ENCODE measurements at regions not wholly inside any gene's neighbourhood (a gene's known extent, or its start where the extent isn't known, plus 50 kb on each side); places are given as distances from the start of the nearest gene placed in this dataset.

DNA sequence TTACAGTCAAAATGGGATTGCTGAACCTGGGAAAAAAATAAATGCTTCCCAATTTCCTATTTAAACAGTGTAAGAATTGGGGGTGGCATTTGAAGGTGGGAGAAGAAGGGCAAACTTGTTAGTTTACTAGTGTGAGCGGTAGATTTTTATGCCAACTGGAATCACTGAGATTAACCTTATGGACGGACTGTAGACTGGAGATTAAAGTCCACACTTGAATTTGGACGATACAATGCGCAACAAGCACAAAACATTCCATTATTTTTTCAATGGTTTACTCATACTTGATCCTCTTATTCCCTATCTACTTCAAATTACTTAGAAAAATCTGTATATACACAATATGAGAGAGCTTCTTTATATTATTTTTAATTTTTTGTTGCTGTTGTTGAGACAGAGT lies 269.6 kb upstream of the KLF14 start:
- DNase-seq, result no peak

DNA sequence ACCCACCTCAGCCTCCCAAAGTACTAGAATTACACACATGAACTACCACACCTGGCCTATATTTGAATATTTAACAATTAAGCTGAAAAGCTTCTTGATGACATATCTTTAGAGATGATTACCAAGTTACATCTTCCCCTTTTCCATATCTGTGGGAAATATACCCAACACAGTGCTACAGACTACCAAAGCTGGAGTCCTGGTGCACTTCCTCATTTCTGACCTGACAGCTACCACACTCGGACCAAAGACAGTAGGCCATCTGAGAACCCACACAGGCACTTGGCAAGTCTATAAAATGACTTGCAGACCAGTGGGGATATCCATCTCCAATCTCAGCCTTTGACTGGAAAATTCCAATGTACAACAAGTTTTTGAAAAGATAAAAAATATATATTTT lies 270.4 kb upstream of the KLF14 start:
- no peak for DNase-seq

DNA sequence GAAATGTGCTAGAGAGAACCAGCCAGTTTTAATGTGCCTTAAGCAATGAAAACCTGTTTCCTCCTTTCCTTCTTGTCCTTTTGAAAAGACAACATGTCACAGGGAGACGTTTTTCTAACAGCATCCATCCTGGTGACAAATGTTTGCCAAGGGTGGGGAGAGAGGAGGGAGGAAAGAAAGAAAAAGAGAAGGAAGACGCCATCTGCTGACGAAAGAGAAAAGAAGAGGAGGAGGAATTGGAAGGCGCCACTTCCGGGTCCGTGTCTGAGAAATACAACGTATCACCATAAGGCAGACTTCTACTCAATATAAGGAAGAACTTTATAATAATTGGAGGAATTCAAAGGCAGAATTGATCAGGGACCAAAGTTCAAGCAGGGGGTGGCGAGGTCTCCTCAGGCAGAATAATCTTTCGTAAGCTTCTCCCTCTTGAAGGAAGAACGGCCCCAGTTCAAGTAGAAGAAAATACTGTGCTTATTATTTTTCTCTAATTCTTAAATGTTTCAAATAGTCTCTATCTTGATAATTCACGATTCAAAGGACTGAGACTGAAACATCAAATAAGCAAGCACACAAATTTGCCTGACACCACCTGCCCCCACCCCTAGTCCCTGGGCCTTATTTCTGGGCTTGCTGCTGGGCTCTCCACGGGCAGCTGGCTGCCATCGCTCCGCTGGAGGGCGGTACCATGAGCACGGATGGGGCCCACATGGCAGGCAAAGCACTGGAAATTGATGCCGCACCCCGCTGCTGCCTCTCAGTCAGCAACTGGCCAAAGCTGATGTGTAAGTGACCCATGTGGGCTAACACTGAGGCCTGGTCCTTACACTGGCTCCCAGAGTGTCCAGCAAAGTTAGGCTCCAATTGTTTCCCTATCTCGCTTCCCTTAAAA lies 273.7 kb upstream of the KLF14 start:
- DNase-seq, result peak; percentile 30

DNA sequence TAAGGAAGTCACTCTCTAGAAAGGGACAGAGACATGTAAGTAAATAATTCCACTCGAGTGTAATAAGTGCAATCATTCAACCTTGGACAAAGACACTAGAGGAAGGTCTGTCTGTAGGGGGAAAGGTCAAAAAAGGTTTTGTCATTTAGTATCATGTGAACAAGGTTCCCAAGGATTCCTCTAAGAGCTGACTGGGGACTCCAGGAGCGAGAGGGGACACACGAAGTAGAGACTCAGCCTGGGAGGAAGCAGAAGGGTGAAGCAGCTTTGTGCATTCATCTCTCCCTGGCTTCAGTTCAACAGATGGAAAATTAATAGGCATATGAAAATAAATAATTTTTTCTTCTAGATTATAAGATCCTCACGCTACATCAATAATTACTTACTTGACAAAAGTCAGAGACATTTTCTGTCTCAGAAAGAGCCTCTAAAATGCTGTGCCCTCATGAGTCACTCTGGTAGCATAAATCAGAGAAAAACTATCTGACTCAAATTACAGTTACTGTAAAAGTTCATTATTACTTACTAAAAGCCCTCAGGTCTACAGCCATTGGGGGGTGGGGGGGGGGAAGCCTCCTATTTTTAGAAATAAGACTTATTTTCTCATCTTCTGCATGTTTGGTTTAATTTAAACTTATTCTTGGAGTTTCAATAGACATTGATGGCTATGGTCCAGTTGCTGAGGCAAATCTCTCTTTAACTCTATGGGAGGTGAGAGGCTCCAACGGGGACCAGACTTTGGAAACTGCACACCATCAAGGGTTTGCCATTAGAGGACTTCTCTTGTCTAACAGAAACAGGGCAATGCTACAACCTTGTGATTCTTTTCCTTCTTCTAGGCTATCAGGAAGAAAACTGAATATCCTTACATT lies 275.1 kb upstream of the KLF14 start:
- no peak for DNase-seq

DNA sequence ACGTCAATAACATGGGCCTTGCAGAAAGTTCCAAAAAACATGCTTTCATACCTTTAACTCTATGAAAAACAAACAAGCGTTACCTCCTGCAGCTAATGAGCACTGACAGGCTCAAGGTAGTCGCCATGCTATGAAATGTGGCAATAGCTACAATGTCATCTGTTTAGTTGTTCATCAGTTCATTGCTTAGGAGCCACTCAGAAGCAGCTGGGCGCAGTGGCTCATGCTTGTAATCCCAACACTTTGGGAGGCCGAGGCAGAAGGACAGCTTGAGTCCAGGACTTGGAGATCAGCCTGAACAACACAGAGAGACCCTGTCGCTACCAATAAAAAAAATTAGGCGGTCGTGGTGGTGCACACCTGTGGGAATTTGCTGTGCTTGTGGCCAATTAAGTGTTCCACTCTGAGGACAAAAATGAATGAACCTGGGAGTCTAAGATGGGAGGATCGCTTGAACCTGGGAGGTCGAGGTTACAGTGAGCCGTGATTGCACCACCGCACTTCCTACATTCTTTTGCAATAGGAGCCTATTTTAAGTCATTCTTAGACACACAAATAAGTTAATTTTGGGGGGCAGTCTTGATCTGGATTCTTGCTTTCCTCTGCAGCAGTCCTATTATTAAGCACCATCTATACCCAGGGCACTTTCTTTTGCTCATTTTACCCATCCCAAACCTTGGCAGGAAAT lies 276.2 kb upstream of the KLF14 start:
- no peak for DNase-seq

DNA sequence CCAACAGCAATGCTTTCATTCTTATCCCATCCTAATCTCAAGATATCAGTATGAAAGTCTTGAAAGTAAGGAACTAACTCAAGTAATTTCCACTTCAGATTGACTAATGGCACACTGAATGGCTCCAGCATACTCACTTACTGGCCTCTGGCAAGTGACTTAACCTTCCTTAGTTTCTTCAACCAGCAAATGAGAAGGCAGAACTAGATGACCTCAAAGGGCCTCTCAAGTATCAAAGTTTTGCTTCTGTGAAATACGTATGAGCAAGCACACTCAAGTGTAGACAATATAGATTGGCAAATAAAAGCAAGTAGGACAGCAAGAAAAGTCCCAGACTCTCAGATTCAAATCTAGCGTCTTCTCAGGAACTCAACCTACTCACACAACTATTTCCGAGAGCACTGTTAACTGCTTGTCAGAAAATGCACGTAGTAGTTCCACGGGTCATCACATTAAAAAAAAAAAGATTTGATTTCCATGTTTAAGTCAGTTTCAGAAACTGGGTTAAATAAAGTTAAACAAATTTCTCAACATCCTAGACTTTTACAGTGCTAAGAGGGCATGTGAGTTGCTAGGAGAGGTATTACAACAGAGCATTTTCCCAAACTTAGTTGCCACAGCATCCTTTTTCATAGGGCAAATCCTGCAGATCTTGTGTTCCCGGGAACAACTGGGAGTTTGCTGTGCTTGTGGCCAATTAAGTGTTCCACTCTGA lies 276.9 kb upstream of the KLF14 start:
- DNase-seq, result no peak

DNA sequence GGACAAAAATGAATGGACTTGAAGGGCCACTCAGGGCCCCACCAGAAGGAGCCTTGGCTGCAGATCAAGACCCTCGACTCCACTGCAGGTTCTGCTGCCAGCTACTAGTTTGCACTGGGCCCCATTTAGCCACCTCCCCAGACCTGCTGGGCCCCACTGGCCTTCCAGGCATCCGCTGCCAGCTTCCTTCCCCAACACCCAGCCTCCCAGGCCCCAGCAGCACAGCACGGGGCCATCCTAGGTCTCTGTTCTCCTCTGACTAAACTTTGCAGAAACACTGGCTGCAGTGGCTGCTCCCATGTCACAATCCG lies 277.4 kb upstream of the KLF14 start:
- DNase-seq, result no peak

DNA sequence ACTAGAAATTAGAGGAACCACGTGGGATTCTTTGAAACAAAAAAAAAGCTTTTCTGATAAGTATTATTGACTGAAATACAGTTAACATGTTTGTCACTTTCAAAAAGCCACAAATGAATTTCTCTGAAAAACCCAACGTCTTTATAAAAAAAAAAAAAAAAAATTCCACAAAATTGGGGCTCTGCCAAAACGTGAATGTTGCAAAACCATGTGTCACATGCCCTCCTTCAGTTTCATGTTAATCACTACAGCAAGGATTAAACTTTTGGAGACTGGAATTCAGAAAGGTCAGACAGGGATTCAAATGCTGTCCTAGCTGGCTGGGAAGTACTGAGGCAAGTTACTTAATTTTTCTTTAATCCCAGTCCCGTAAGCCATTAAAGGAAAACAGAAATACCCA lies 278.0 kb upstream of the KLF14 start:
- DNase-seq, result no peak

DNA sequence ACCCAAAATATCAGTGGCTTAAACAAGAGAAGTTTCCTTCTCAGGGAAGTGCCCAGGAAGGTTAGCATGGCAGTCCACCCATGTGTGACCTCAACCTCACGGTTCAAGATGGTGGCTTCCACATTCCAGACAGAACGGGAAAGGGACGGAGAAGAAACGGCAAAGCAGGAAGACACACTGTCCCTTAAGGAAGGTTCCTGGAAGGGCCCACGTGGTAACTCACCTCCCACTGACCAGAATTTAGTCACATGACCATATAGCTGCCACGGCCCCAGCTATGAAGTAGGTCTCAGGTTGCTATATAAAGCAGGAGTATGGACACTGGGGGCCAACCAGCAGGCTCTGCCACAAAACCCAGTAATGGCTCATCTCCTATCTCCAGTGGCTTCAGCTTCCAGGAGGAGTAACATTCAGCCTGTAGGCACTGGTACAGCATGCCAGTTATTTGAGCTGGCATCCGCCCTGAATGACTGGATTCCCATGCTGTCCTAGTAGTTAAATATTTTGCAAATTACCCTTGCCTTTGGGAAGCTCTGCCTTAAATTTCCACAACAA lies 278.5 kb upstream of the KLF14 start:
- no peak for DNase-seq

DNA sequence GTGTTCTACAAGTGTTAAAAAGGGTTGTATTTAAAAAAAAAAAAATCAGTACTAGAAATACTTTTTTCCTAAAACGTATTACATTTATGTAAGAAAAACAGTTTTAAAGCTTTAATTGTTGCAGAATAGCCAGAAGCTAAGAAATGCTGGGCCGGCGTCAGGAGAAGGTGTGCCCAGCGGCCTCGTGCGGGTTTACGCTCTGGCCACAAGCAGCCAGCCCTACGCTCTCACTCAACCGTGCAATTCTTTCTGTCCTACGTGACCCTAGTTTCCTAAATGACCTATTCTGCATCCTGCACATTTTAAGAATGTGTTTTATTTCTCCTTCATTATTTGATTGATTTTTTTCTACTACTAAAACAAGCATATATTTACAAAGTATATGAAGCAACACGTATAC lies 279.7 kb upstream of the KLF14 start:
- DNase-seq, result no peak

DNA sequence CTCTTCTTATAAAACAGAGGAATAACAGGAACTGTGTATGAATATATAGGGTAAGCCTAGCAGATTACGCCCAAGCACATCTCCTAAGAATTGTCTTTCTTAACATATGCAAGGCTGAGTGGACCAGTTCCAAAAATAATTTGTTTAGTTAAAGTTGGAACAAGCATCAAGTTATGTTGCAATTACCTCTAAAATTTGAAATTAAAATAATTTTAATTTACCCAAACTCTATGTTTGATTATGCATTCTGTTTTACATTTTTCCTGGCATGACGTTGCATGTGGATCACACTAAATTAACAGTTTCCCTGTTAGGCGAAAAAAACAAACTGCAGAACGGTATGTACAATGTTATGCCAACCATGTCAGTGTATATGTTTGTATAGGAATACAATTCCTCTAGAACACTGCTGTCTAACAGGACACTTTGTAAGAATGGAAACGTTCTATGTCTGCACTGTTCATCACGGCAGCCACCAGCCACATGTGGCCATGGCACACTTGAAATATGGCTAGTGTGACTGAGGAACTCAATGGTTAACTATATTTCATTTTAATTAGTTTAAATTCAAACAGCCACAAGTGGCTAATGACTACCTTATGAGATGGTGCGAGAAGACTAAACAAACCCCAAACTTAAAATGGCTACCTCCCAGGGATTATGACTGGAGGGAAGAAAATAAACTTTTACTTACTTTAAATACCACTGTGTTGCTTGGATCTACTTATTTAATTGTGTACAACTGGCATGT lies 281.1 kb upstream of the KLF14 start:
- DNase-seq, result no peak

DNA sequence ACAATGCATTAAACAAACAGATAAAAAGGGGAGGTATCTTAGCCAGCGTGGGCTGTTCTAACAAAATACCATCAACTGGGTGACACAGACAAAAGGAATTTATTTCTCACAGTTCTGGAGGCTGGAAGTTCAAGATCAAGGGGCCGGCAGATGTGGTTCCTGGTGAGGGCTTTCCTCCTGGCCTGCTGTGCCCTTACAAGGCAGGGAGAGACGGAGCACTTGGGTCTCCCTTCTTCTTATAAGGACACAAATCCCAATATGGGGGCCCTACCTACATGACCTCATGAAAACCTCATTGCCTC lies 281.6 kb upstream of the KLF14 start:
- no peak for DNase-seq

DNA sequence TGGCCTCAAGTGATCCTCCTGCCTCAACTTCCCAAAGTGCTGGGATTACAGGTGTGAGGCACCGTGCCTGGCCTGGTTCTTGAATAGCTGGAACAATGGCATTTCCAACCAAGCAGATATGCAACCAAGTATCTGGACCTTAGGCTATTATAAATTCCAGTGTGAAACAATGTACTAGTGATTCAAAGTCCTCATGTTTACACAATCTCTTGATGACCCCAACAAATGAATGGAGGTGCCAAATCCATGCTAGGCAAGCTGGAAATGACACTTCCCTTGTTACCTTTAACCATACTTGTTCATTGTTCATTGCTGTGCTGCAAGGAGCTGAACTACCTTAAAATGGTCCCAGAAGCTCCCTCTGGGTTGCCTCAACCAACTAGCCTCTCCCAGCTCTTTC lies 282.2 kb upstream of the KLF14 start:
- DNase-seq, result no peak

DNA sequence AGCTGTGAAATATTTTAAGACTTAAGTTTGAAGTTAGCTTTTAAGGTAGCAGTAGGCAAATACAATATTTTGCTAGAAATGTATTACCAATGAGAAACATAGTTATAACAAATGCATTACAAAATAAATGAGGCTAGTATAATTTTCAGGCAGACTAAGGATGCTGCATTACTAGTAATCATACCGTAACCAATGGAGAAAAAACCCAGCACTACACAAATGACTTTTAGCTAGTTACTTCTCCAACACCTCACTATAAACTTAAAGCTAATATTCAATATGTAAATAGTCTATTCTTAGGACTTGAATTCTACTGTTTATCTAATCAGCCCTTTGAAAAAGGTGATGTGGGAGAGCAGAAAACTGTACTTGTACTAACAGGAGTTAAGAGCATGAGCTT lies 285.3 kb upstream of the KLF14 start:
- DNase-seq, result no peak

DNA sequence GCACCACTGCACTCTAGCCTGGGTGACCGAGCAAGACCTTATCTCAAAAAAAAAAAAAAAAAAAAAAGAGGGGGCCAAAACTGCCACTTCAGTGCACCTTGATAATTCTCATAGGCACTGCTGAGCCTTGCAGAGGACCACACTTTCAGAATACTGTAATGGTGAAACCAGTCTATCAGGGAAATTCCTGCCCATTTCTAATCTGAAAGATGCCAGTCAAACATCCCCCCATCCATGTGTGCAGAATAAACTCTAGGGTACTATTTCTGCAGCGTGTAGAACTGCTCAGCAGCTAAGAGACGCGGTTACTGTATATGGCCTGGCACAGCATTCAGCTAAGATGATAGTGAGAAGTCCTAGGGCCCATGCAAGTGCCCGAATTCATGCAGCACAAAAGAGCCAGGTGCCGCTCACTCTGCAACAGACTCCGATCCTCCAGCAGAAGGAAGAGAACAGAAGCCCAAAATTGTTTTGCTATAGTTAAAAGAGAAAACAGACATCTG lies 286.8 kb upstream of the KLF14 start:
- no peak for DNase-seq

DNA sequence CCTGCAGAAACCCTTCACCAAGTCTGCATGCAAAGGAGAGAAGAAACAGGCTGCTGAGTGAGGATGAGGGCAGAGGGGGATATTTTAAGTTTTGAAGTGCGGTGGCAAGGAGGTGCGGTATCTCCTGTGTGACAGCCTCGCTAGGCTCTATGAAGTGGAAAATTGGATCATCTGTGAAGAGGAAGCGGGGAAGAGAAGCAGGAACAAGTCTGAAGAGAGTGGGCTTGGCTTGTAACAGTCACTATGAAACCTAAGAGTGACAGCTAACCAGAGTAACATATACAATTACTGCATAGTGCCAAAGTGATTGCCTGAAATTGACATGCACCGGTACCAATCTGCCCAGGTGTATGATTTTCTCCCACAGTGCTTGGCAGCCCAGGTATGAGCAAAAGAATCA lies 287.5 kb upstream of the KLF14 start:
- DNase-seq, result no peak

DNA sequence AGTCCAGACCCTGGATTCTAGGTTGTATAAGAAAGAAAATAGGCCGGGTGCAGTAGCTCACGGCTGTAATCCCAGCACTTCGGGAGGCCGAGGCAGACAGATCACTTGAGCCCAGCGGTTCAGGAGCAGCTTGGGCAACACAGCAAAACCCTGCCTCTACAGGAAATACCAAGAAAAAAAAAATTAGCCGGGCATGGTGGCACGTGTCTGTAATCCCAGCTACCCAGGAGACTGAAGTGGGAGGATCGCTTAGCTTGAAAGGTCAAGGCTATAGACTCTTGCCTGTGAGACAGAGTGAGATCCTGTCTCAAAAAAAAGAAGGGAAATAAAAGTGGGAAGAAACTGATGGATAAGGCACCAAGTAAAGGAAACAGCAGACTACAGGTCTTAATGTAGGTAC lies 287.9 kb upstream of the KLF14 start:
- no peak for DNase-seq

DNA sequence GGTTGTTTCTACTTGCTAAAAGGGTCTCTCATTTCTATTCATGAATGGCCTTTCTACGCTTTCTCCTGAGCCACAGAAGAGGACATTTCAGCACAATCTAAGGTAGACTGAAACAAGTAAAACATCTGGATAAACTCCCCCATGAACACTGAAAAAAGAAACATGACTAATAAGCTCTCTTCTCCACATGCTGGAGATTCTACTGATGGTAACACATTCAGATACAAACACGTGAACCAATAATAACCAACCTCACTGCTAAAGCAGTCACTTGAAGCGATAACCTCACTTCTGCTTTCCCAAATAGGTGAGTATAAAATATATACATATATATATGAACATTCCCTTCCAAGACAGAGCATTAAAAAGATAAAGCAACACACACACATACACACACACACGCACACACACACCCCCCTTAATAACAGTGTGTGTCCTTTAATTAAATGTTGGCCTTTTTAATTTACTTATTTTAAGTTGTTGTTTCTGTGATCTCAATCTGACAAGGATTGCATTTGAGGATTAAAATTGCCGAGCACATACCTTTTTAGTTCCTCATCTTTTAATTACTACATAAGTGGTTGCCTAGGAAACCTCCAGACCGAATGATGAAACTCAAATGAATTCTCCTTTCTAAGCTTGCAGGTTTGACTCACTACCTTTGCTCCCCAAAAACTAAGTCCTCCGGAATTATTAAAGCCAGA lies 292.4 kb upstream of the KLF14 start:
- DNase-seq, result no peak

DNA sequence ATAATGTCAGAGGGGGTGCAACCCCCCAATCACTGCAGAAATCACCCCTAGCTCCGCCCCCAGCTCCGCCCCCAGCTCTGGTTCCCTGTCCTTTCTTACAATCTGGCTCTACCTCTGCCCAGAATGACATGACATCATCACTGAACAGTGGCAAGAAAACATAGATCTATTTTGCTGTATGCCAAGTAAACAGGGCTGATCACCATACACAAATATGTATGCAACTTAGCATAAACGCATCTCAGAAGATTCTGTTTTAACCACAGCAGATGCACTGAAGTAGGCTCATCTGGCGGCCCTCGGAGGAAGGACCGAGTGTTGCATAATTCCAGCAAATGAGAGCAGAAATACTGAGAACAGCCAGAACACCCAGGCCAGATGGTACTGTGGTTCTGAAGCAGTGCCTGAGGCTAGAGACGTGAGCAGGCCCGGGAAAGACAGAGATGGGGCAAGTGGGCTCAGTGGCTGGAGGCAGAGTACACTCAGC lies 293.3 kb upstream of the KLF14 start:
- no peak for DNase-seq

DNA sequence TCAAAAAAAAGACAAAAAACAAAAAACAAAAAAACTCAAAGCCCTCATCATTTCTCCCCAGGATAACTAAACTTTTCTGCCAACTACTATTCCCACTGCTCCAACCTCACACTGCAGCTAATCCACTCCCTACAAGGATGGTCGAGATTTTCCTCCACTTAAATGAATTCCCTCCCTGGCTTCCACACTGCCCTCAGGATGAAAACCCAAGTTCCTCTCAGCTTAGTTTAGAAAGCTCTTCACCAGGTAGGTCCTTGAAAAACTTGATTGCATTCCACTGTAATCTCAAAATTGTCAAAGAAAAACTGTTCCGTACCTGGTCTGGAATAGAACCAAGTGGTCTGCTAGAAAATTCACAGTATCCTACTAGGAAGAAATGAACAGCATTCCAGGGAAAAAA lies 294.3 kb upstream of the KLF14 start:
- DNase-seq, result no peak

DNA sequence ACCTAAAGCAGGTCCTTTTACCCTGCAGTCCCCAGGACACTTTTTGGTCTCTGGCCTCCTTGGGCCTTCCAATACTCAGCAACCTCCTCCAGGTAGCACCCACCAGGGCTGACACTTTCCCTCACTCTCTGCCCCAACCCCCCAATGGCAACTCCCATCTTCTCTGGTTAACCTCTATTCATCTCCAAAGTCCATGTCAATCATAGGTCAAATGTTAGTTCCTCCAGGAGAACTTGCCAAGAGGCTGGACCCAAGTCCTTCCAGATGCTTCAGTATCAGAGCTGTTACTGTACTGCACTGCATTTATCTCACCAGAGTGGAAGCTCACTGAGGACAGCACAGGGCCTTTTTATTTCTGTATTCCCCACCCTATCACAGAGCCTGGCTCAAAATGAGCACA lies 295.0 kb upstream of the KLF14 start:
- no peak for DNase-seq

All from NK-92 treated with Interleukin-12 subunit alpha and Interleukin-12 subunit beta, amount 100 ng/mL, for 24 hours (cell line).